HG03060 (cell line): ENCODE measurements at regions not wholly inside any gene's neighbourhood (a gene's known extent, or its start where the extent isn't known, plus 50 kb on each side); places are given as distances from the start of the nearest gene placed in this dataset.
"Not testable (repeated sequence)": the region's sequence is repeated elsewhere in the genome, so short reads cannot be mapped to it uniquely, and the experiment has no call there.

Experiments
- ATAC-seq: cut with Tn5 transposase; IDR thresholded peaks from one replicate; pipeline ENCODE4 v1.9.1; 2021; ENCODE audit warnings: low read depth, moderate number of reproducible peaks; ENCODE audit not compliant: unreplicated experiment

GRCh38 chr1:223992456-223993246 lies 121.3 kb upstream of the FBXO28 start:
- ATAC-seq: peak; percentile 100

- not testable (repeated sequence) for ATAC-seq
Observed at GRCh38 chr1:223991297-223991857, 122.5 kb upstream of the FBXO28 start.

- ATAC-seq: not testable (repeated sequence)
Observed at GRCh38 chr1:223961985-223962384, 116.2 kb upstream of the TP53BP2 start.

DNA sequence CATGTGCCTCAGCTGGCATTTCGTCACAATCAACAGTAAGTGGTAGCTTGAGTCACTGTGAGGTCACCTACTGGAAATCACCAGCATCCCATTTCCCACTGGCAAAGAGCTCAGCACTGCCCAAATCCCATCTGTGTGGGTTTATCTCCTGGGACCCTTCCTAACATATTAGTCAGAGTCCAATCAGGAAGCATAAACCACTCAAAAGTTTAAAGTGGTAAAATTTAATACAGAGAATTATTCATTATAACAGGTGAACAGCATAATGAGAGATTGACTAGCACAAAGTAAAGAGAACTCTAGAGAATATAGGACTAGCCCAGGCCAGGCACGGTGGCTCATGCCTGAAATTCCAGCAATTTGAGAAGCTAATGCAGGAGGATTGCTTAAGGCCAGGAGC lies 107.1 kb upstream of the TP53BP2 start:
- not testable (repeated sequence) for ATAC-seq

- ATAC-seq: not testable (repeated sequence)
Observed at GRCh38 chr1:223951551-223951950, 105.8 kb upstream of the TP53BP2 start.

GRCh38 chr1:223949944-223950343 lies 104.2 kb upstream of the TP53BP2 start:
- not testable (repeated sequence) for ATAC-seq

DNA sequence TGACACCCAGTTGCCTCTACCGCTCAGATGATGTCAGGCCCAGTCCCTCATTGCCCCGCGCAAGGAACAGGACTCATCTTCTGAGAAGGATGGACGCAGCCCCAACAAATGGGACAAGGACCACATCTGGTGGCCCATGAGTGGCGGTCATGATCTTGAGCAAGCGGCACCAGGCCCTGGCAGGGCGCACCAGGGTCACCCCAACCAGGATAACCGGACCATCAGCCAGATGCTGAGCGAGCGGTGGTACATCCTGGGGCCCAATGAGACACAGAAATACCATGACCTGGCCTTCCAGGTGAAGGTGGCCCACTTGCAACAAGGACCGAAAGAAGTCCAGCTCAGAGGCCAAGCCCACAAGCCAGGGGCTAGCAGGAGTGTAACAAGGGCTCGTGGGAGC lies 102.3 kb upstream of the TP53BP2 start:
- not testable (repeated sequence) for ATAC-seq

- not testable (repeated sequence) for ATAC-seq
Observed at GRCh38 chr1:223936592-223936991, 90.8 kb upstream of the TP53BP2 start.

DNA sequence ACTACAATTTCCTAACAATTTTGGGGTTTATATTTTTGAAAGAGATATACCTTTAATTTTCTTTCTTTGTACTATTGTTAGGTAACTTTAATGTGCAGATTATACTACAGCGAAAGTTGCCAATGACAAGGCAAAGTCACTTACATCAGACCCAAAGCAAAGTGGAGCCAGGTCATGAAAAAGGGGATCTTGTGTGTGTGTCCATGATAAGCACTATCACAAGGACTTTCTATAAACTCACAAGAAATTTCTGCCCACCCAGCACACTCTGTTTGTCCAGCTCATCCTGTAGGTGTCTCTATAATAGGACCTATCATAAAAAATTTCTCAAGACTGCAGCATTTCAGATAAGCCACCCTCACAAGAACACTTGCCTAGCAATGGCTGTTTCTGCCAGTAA lies 85.7 kb upstream of the TP53BP2 start:
- not testable (repeated sequence) for ATAC-seq

DNA sequence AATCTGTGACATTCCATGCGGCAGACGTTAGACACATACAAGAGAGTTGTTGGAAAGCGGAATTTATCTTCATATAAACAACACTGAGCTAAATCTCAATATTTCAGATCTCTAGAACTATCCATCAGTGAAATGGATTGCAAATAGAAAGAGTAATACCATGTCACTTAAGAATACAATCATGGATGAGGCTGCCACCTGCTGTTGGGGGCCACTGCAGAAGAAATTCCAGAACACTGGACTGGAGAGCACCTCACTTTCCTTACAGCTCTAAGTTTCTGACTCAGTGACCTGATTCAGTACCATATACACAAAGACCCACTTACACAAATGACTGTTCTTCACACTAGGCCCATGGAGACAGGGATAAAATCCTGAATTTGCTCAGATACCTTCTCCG lies 75.1 kb upstream of the TP53BP2 start:
- not testable (repeated sequence) for ATAC-seq

- not testable (repeated sequence) for ATAC-seq
Observed at GRCh38 chr1:223915476-223915875, 69.7 kb upstream of the TP53BP2 start.

- ATAC-seq: not testable (repeated sequence)
Observed at GRCh38 chr1:223913715-223914114, 68.0 kb upstream of the TP53BP2 start.

DNA sequence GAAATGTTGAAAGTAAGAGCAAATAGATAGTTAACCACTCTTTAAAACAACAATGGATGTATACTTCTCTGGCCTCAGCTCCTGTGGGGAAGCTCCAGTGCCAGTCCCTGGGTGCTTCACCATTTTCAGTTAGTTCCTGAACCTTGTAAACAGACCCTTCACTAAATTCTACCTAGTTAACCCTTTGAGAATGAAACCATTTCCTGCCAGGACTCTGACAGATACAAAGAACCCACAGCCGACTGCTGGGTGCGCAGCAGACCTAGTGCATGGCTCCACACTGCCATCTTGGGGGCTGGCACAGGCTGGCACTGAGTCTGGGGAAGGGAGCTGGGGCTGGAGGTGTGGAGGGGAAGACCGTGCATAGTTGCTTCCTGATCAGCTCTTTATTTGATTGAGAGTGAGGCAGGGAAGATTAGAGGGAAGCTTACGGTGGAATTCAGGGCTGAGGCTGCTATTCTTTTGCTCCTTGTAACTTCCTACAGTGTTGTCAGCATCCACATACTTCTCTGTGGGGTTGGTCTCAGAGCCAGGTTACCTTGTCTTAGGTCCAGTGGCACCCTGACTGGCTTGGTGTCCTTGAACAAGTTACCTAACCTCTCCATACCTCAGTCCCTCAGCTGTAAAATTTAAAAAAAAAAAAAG lies 62.3 kb upstream of the TP53BP2 start:
- not testable (repeated sequence) for ATAC-seq

GRCh38 chr1:223903221-223903620 lies 57.5 kb upstream of the TP53BP2 start:
- ATAC-seq: not testable (repeated sequence)

GRCh38 chr1:223899775-223900174 lies 54.0 kb upstream of the TP53BP2 start:
- ATAC-seq: not testable (repeated sequence)

DNA sequence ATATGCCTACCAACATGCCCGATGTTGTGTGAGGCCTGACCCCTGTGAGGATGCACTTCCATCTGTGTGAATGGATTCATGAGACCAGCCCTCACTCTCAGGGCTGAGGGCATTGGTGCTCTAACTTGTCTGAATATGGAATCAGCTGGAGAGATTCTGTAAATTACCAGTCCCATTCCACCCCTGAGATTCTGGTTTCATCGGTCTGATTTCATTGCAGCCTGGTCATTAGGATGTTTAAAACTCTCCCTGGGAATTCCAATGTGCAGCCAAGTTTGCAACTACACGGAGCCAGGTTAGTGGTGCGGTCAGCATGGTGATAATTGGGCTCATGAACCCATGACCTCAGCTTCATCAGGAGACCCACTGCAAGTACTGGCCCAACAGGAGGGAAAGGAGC lies 51.4 kb upstream of the TP53BP2 start:
- ATAC-seq: not testable (repeated sequence)

- ATAC-seq: not testable (repeated sequence)
Observed at GRCh38 chr1:223895950-223896349, 50.2 kb upstream of the TP53BP2 start.
